Mammary epithelial cell (primary cell): ENCODE measurements at regions not wholly inside any gene's neighbourhood (a gene's known extent, or its start where the extent isn't known, plus 50 kb on each side); places are given as distances from the start of the nearest gene placed in this dataset.

ENCODE experiments used
- EZH2 ChIP-seq: IDR thresholded peaks from 2 replicates; pipeline ENCODE4 v1.6.1; 2012; ENCODE audit warnings: low read length, inconsistent platforms, borderline replicate concordance
- TF ChIP-seq, protein P1 (sequence below), 2 donors: IDR thresholded peaks in 1 of 2; conservative IDR thresholded peaks in 1 of 2; 2 replicates each; pipeline ENCODE4 v1.5.1; 2011 to 2012; ENCODE audit warnings: inconsistent platforms in 2 of 2, low read length in 2 of 2, mild to moderate bottlenecking in 2 of 2, control low read depth in 1 of 2, low read depth in 1 of 2; ENCODE audit not compliant: insufficient read depth in 1 of 2; ENCODE audit errors: extremely low read depth in 1 of 2

DNA sequence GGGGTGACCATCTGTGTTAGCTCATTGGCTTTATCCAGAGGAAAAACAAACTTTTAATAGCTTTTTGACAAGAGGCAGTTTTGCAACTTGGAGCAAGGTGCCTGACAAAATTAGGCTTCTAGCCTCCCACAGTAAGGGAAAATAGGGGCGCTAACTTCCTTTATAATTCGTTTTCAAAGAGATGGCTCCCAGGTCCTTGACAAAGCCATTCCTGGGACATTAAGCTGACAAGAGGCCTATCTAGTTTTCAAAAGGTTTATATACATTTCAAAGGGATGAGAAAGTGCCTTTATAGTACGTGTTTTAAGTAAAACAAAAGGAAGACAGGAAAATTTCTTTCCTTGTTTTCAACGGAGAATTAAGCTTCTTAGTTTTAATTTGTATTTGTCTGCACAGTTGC is 159.4 kb upstream of the GCFC2 start:
- TF ChIP-seq, protein P1, sequence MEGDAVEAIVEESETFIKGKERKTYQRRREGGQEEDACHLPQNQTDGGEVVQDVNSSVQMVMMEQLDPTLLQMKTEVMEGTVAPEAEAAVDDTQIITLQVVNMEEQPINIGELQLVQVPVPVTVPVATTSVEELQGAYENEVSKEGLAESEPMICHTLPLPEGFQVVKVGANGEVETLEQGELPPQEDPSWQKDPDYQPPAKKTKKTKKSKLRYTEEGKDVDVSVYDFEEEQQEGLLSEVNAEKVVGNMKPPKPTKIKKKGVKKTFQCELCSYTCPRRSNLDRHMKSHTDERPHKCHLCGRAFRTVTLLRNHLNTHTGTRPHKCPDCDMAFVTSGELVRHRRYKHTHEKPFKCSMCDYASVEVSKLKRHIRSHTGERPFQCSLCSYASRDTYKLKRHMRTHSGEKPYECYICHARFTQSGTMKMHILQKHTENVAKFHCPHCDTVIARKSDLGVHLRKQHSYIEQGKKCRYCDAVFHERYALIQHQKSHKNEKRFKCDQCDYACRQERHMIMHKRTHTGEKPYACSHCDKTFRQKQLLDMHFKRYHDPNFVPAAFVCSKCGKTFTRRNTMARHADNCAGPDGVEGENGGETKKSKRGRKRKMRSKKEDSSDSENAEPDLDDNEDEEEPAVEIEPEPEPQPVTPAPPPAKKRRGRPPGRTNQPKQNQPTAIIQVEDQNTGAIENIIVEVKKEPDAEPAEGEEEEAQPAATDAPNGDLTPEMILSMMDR (conservative IDR thresholded peaks at IDR 0.05 in 1 of 2, IDR thresholded peaks at IDR 0.05 in 1 of 2; ENCODE audit: extremely low read depth in 1 of 2, insufficient read depth in 1 of 2, low read depth in 1 of 2, low read length in 2 of 2): no peak
- TF ChIP-seq EZH2: no peak
